CD14-positive monocyte (primary cell): ENCODE measurements at regions not wholly inside any gene's neighbourhood (a gene's known extent, or its start where the extent isn't known, plus 50 kb on each side); places are given as distances from the start of the nearest gene placed in this dataset.

Experiments used
- DNase-seq, 3 donors: peaks; one replicate each; pipeline ENCODE4 v3.0.0-alpha.2; 2011 to 2022
- H2AFZ ChIP-seq: 2 replicates; pipeline ENCODE4 v1.6.0; 2012; ENCODE audit warnings: mild to moderate bottlenecking, low read depth, low read length, inconsistent platforms; ENCODE audit not compliant: insufficient read depth, poor library complexity, severe bottlenecking
- H3K27ac ChIP-seq, 2 donors: 1 replicate in 1 of 2; 2 replicates in 1 of 2; pipeline ENCODE4 v1.5.1; 2012 to 2013; ENCODE audit warnings: low read length in 2 of 2, control low read depth in 1 of 2, inconsistent platforms in 1 of 2, low read depth in 1 of 2, mild to moderate bottlenecking in 1 of 2
- H3K27me3 ChIP-seq, 2 donors: one replicate each; pipeline versions ENCODE4 v1.6.0 to v1.6.1; 2011 to 2013; ENCODE audit warnings: low read length in 2 of 2; ENCODE audit not compliant: control insufficient read depth in 2 of 2, insufficient read depth in 2 of 2
- H3K36me3 ChIP-seq, 2 donors: replicated peaks in 1 of 2; 1 replicate in 1 of 2; 2 replicates in 1 of 2; pipeline versions ENCODE4 v1.5.1 to v1.6.1; 2012 to 2013; ENCODE audit warnings: low read length in 2 of 2, control low read depth in 1 of 2, inconsistent platforms in 1 of 2, mild to moderate bottlenecking in 1 of 2; ENCODE audit not compliant: insufficient read depth in 2 of 2, control insufficient read depth in 1 of 2
- H3K4me1 ChIP-seq, 2 donors: 1 replicate in 1 of 2; 2 replicates in 1 of 2; pipeline versions ENCODE4 v1.5.1 to v1.6.1; 2012 to 2013; ENCODE audit warnings: low read length in 2 of 2, control low read depth in 1 of 2, inconsistent platforms in 1 of 2, mild to moderate bottlenecking in 1 of 2, moderate library complexity in 1 of 2; ENCODE audit not compliant: insufficient read depth in 2 of 2, control insufficient read depth in 1 of 2
- H3K4me2 ChIP-seq: replicated peaks from 2 replicates; pipeline ENCODE3; 2012; ENCODE audit warnings: low read length, moderate library complexity, mild to moderate bottlenecking; ENCODE audit not compliant: poor library complexity, severe bottlenecking; ENCODE audit errors: extremely low read depth
- H3K4me3 ChIP-seq, 3 experiments: fragments of 200-600 bp in 1 of 3; sonication (generic) in 1 of 3; replicated peaks in 1 of 3; 1 replicate in 2 of 3; 2 replicates in 1 of 3; pipeline ENCODE4 v1.5.1; 2011 to 2013; ENCODE audit warnings: low read length in 3 of 3, mild to moderate bottlenecking in 3 of 3, control low read depth in 2 of 3, low read depth in 2 of 3, inconsistent platforms in 1 of 3, moderate library complexity in 1 of 3
- H3K79me2 ChIP-seq: 2 replicates; pipeline ENCODE4 v1.6.0; 2012; ENCODE audit warnings: mild to moderate bottlenecking, control low read depth, inconsistent platforms, low read length, moderate library complexity; ENCODE audit not compliant: insufficient read depth
- H3K9ac ChIP-seq: 2 replicates; pipeline ENCODE4 v1.6.0; 2017; ENCODE audit warnings: low read length, mild to moderate bottlenecking; ENCODE audit not compliant: insufficient read depth, poor library complexity, severe bottlenecking
- H3K9me3 ChIP-seq, 2 donors: replicated peaks in 1 of 2; 1 replicate in 1 of 2; 2 replicates in 1 of 2; pipeline versions ENCODE4 v1.5.1 to v1.6.1; 2012 to 2013; ENCODE audit warnings: low read length in 2 of 2, control low read depth in 1 of 2; ENCODE audit not compliant: control insufficient read depth in 1 of 2, insufficient read depth in 1 of 2
- H4K20me1 ChIP-seq: 2 replicates; pipeline ENCODE4 v1.6.0; 2012; ENCODE audit warnings: mild to moderate bottlenecking, low read length, control low read depth, moderate library complexity; ENCODE audit not compliant: insufficient read depth
- H3K27ac Mint-ChIP-seq, 7 donors: one replicate each; pipeline ENCODE4 v1.8.0; 2020; ENCODE audit warnings: mild to moderate bottlenecking in 7 of 7, mixed read lengths in 7 of 7, moderate library complexity in 6 of 7, inconsistent platforms in 2 of 7
- H3K27me3 Mint-ChIP-seq, 3 donors: one replicate each; pipeline ENCODE4 v1.8.0; 2021 to 2022; ENCODE audit warnings: low read depth in 3 of 3, mild to moderate bottlenecking in 3 of 3, mixed read lengths in 3 of 3, moderate library complexity in 3 of 3, inconsistent platforms in 1 of 3
- H3K36me3 Mint-ChIP-seq, 2 donors: one replicate each; pipeline ENCODE4 v1.8.0; 2020; ENCODE audit warnings: mixed read lengths in 2 of 2, inconsistent platforms in 1 of 2, mild to moderate bottlenecking in 1 of 2
- H3K4me1 Mint-ChIP-seq: one replicate; pipeline ENCODE4 v1.8.0; 2020; ENCODE audit warnings: mild to moderate bottlenecking, mixed read lengths
- H3K4me3 Mint-ChIP-seq, 2 donors: one replicate each; pipeline ENCODE4 v1.8.0; 2020; ENCODE audit warnings: mild to moderate bottlenecking in 2 of 2, mixed read lengths in 2 of 2, moderate library complexity in 1 of 2
- H3K9me3 Mint-ChIP-seq, 7 donors: one replicate each; pipeline ENCODE4 v1.8.0; 2020 to 2022; ENCODE audit warnings: mixed read lengths in 7 of 7, mild to moderate bottlenecking in 6 of 7, moderate library complexity in 6 of 7, inconsistent platforms in 2 of 7
- WGBS: methylation state at CpG from one replicate; pipeline ENCODE4 v1.1.5; 2013; ENCODE audit warnings: missing lambda C conversion rate; ENCODE audit not compliant: insufficient coverage; 5-methylcytosine and 5-hydroxymethylcytosine counted together
- intact Hi-C, 2 donors: fragments of 100-400 bp; cut with micrococcal nuclease; formaldehyde crosslinking; loops; one replicate each; pipeline versions ENCODE4 v1.15.0 to v1.15.1; 2023
- TF ChIP-seq, protein P1 (sequence below): fragments of 200-600 bp; IDR thresholded peaks from one replicate; pipeline ENCODE4 v1.8.0; 2022; ENCODE audit warnings: antibody characterized with exemption, mild to moderate bottlenecking

DNA sequence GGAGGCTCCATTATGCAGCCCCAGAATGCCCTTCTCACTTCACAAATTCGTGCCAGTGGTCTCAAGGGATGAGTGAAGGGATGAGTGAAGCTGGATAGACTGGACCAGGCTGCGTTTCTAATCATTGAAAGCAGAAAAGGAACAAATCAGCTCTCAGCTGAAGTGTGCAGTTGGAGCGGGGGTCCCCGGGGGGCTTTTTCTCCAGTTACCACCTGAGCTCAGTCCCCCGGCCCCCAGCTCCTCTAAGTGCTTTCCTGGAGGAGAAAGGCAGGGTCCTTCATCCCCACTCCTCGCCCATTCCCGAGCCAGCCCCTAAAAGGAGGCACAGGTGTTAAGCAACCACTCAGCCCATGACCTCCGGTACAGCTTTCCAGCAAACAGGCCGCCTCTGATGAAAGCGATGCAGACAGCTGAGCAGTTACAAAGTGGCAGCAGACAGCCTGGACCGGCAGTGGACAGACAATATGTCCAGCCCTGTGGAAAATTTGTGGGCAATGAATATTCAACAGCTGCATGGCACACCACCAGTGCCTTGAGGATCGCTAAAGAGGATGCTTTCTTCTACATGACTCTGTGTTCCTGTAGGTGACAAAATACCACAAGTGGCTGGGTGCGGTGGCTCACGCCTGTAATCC lies 110.7 kb upstream of the UBL3 start:
- no peak overlapping the region for H3K27ac Mint-ChIP-seq
- TF ChIP-seq, protein P1, sequence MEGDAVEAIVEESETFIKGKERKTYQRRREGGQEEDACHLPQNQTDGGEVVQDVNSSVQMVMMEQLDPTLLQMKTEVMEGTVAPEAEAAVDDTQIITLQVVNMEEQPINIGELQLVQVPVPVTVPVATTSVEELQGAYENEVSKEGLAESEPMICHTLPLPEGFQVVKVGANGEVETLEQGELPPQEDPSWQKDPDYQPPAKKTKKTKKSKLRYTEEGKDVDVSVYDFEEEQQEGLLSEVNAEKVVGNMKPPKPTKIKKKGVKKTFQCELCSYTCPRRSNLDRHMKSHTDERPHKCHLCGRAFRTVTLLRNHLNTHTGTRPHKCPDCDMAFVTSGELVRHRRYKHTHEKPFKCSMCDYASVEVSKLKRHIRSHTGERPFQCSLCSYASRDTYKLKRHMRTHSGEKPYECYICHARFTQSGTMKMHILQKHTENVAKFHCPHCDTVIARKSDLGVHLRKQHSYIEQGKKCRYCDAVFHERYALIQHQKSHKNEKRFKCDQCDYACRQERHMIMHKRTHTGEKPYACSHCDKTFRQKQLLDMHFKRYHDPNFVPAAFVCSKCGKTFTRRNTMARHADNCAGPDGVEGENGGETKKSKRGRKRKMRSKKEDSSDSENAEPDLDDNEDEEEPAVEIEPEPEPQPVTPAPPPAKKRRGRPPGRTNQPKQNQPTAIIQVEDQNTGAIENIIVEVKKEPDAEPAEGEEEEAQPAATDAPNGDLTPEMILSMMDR, result no peak
- intact Hi-C loops, result no loop called here
- H3K36me3 Mint-ChIP-seq, result no peaks in the 10 kb centered on the region
- Histone ChIP-seq H3K9ac (no peak overlapping the region), H3K4me3 (no peak overlapping the region), H3K36me3 (no peaks in the 10 kb centered on the region), H3K4me1 (no peaks in the 10 kb centered on the region), H3K4me2 (no peak overlapping the region), H3K27ac (no peak overlapping the region), H4K20me1 (no peaks in the 10 kb centered on the region), H2AFZ (no peak overlapping the region), H3K79me2 (no peaks in the 10 kb centered on the region), H3K9me3 (peaks cover 0 to 3% of the 10 kb centered on the region in 2 donors), H3K27me3 (no peaks in the 10 kb centered on the region)
- no peak for DNase-seq
- 95% methylated on average over 11 of the region's 14 CpGs for WGBS
- H3K4me1 Mint-ChIP-seq, result peaks cover 4% of the 10 kb centered on the region
- no peak overlapping the region for H3K4me3 Mint-ChIP-seq
- H3K9me3 Mint-ChIP-seq, result peaks cover 0 to 4% (median 2%) of the 10 kb centered on the region in 7 donors
- peaks cover 2 to 5% (median 2%) of the 10 kb centered on the region in 3 donors for H3K27me3 Mint-ChIP-seq

DNA sequence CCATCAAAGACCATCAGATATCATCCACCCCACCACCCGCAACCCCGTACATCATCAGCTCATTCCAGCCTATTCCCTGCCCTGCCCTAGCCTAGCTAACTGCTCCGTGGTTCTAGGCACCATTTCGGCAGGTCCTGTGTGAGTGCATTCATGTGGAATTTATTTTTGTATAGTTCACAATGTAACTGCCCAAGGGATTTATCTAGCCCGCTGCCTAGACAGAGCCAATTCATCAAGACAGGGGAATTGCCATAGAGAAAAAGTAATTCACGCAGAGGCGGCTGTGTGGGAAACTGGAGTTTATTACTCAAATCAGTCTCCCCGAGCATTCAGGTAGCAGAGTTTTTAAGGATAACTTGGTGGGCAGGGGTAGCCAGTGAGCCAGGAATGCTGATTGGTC lies 109.2 kb upstream of the UBL3 start:
- Histone ChIP-seq H3K9me3 (peaks cover 0 to 3% of the 10 kb centered on the region in 2 donors), H3K4me1 (peaks cover 0 to under 1% of the 10 kb centered on the region in 2 donors), H2AFZ (no peak overlapping the region), H3K27ac (no peak overlapping the region), H3K27me3 (peaks cover 0 to 4% of the 10 kb centered on the region in 2 donors), H4K20me1 (no peaks in the 10 kb centered on the region), H3K4me3 (no peak overlapping the region), H3K36me3 (no peaks in the 10 kb centered on the region), H3K9ac (no peak overlapping the region), H3K4me2 (no peak overlapping the region), H3K79me2 (no peaks in the 10 kb centered on the region)
- intact Hi-C loops, result no loop called here
- peaks cover 2 to 6% (median 2%) of the 10 kb centered on the region in 3 donors for H3K27me3 Mint-ChIP-seq
- H3K36me3 Mint-ChIP-seq, result no peaks in the 10 kb centered on the region
- DNase-seq, result no peak
- peaks cover 0 to 2% (median 2%) of the 10 kb centered on the region in 7 donors for H3K9me3 Mint-ChIP-seq
- H3K4me3 Mint-ChIP-seq, result no peak overlapping the region
- TF ChIP-seq, protein P1, result no peak
- 100% methylated on average over 6 of the region's 8 CpGs for WGBS
- no peak overlapping the region for H3K27ac Mint-ChIP-seq
- H3K4me1 Mint-ChIP-seq, result peaks cover 4% of the 10 kb centered on the region
